Keratinocyte (primary cell): ENCODE measurements at regions not wholly inside any gene's neighbourhood (a gene's known extent, or its start where the extent isn't known, plus 50 kb on each side); places are given as distances from the start of the nearest gene placed in this dataset.

Source experiments
- EZH2 ChIP-seq: IDR thresholded peaks from one replicate; pipeline ENCODE4 v1.6.1; 2012; ENCODE audit warnings: inconsistent platforms, mild to moderate bottlenecking, low read length, moderate library complexity
- TF ChIP-seq, protein P1 (sequence below), 3 experiments: IDR thresholded peaks in 1 of 3; conservative IDR thresholded peaks in 1 of 3; optimal IDR thresholded peaks in 1 of 3; 2 replicates in 2 of 3; 3 replicates in 1 of 3; pipeline versions ENCODE3 to v1.5.1; 2011; ENCODE audit warnings: low read length in 3 of 3, mild to moderate bottlenecking in 3 of 3, moderate library complexity in 2 of 3, control low read depth in 1 of 3, inconsistent platforms in 1 of 3; ENCODE audit not compliant: insufficient read depth in 2 of 3; ENCODE audit errors: extremely low read depth in 1 of 3

DNA sequence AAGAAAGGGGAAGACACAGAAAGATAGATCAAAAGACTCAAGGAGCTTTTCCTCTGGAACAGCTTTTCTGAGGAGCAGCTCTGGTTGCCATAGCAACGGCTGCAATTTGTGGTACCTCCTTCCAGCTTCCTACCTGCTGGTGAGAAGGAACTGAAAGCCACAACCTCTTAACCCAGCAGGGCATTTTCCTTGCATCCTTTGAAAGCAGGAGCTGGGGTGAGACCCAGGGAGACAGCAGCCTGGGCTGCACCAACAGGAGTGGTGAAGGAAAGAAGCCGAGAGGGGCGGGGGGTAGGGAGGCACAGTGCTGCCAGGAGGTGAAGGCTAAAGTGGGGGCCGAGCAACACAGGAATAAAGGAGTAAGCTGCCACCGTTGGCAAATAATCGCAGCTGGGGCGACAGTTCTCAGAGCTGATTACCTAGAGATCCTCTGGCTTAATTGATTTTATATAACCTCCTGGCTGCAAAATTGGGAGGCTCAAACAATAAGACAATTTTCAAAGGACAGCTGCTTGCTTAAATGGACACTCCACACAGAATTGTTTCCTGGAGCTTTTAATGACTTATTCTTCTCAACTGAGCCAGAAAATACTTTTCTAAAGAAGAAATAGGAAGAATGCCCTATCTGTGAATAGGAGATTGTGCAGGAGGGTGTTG lies 129.4 kb downstream of the RPAP3 start:
- TF ChIP-seq, protein P1, sequence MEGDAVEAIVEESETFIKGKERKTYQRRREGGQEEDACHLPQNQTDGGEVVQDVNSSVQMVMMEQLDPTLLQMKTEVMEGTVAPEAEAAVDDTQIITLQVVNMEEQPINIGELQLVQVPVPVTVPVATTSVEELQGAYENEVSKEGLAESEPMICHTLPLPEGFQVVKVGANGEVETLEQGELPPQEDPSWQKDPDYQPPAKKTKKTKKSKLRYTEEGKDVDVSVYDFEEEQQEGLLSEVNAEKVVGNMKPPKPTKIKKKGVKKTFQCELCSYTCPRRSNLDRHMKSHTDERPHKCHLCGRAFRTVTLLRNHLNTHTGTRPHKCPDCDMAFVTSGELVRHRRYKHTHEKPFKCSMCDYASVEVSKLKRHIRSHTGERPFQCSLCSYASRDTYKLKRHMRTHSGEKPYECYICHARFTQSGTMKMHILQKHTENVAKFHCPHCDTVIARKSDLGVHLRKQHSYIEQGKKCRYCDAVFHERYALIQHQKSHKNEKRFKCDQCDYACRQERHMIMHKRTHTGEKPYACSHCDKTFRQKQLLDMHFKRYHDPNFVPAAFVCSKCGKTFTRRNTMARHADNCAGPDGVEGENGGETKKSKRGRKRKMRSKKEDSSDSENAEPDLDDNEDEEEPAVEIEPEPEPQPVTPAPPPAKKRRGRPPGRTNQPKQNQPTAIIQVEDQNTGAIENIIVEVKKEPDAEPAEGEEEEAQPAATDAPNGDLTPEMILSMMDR (optimal IDR thresholded peaks at IDR 0.05 in 1 of 3, IDR thresholded peaks at IDR 0.05 in 1 of 3, conservative IDR thresholded peaks at IDR 0.05 in 1 of 3; ENCODE audit: extremely low read depth in 1 of 3, insufficient read depth in 2 of 3, low read length in 3 of 3): no peak
- no peak for TF ChIP-seq EZH2
